ENCODE measurements at regions not wholly inside any gene's neighbourhood (a gene's known extent, or its start where the extent isn't known, plus 50 kb on each side); places are given as distances from the start of the nearest gene placed in this dataset.
"Not testable (repeated sequence)": the region's sequence is repeated elsewhere in the genome, so short reads cannot be mapped to it uniquely, and the experiment has no call there.

DNA sequence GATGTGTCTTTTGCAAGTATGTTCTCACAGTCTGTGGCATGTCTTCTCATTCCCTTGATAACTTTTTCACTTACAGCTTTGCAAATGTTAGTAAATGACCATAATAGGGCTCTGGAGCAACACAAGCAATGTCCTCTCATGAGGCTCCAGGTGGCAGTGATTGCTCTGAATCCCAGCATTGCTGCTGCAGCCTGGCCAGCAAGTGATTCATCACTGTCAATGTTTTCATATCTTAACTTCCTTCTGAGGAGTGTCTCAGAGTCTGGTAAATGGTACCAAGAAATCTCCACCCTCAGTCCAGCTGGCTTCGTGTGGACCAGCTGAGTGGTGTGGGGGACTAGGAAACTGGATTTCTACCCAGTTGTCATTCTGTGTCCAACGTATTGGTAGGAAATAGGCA, 139.6 kb downstream of the MYLK4 start:
- ATAC-seq (ENCODE audit: poor library complexity) = no peak
- intact Hi-C loops (cut with DNase I) = no loop called here

DNA sequence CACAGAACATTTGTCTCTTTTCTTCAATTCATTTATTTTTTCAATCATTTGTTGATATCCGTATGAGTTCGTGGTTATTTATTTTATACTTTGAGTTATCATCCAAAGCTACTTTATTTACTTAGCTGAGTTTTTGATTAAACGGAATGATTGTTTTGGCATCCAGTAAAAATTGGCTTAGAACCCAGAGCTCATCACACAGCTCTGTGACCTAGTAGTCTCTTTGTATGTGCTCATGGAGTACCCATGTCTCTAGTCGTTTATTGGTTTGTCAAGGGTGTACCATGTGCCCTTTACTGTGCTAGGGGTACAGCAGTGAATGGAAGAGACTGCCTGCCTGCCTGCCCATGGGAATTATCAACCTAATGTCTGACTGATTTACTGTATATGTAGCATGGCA, 142.2 kb downstream of the MYLK4 start:
- ATAC-seq (ENCODE audit: poor library complexity) = no peak
- intact Hi-C loops (cut with DNase I) = no loop called here
- DNase-seq = no peak

More for the DNA sequence above, 139.6 kb downstream of the MYLK4 start:
- DNase-seq = no peak

DNA sequence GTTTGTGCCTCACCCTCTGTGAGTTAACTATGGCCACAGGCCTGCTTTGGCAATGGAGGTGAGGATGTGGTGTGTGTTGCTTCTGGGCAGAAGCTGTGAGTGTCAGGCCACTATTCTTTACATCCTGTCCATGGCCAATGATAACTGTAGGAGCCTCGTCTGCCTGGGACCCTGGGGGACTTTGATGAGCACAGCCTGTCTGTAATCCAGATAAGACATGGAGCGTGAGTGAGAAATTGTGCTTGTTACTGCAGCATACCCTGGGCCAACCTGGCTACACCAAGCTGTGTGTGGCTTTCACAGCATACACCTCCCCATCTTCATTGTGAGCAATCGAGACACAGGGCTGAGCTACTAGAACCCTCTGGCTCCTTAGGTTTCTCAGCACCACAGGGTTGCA, 150.4 kb downstream of the MYLK4 start:
- intact Hi-C loops (cut with DNase I) = no loop called here
- no peak for DNase-seq
- ATAC-seq (ENCODE audit: poor library complexity) = no peak

DNA sequence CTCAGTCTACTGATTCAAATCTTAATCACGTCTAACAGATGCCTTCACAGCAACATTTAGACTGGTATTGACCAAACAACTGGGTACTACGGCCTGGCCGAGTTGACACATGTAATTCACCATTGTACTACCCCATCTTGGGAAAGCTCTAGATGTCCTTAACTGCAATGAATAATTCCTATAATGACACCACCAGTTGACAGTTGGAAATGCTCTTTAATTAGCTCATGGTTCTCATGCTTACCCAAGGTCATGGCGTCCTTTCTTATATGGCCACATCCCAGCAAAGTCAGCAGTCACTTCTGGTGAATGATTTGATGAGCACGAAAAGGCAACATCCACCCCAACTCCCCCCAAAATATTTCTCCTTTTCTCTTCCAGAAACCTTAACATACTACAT, 150.9 kb downstream of the MYLK4 start:
- no peak for DNase-seq
- intact Hi-C loops (cut with DNase I) = no loop called here
- peak; percentile 68 for ATAC-seq (ENCODE audit: poor library complexity)

DNA sequence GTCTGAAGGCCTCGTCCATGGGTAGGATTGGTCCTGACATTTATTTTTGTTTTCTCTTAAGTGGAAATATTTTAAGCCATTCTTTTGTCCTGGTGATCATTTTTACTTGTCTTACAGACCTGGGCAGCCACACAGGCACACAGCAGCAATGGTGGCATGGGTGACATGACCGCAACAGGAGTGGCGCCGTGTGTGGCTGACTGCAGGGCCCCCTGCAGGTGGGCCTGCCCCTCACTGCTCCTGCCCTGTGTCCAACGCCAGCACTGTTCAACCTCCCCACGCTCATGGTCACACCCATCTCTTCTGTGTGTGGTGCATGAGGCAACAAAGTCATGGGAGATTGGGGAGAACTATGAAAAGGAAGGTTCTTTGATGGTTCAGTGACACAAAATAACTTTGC, 151.9 kb downstream of the MYLK4 start:
- intact Hi-C loops (cut with DNase I) = no loop called here
- no peak for ATAC-seq (ENCODE audit: poor library complexity)
- DNase-seq = no peak

DNA sequence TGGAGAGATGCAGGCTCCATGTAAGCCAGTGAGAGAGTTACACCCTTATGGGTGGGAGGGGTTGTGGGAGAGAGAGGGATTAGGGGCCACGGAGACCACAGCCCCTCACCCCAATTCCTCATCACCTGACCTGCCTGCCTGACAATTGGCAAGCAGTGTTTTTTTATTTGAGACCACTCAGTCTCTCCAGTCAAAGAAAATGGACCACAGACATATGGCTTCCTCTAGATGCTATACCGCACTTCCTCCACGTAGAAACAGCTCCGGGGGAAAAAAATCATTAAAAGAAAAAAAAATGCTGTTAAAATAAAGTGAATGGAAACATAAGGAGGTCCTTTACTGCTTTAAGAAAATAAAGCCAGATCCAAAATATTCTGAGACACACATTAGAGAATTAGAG, 152.7 kb downstream of the MYLK4 start:
- ATAC-seq (ENCODE audit: poor library complexity) (no peak), DNase-seq (no peak)
- intact Hi-C loops (cut with DNase I) = no loop called here

DNA sequence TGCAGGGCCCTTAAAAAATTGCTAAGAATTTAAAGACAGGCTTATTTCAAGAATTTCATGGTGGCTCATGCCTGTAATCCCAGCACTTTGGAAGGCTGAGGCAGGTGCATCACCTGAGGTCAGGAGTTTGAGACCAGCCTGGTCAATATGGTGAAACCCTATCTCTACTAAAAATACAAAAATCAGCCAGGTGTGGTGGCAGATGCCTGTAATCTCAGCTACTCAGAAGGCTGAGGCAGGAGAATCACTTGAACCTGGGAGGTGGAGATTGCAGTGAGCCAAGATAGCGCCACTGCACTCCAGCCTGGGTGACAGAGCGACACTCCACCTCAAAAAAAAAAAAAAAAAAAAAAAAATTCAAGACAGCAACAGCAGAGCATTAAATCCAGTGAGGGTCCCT, 153.3 kb downstream of the MYLK4 start:
- not testable (repeated sequence) for DNase-seq; ATAC-seq (ENCODE audit: poor library complexity)

DNA sequence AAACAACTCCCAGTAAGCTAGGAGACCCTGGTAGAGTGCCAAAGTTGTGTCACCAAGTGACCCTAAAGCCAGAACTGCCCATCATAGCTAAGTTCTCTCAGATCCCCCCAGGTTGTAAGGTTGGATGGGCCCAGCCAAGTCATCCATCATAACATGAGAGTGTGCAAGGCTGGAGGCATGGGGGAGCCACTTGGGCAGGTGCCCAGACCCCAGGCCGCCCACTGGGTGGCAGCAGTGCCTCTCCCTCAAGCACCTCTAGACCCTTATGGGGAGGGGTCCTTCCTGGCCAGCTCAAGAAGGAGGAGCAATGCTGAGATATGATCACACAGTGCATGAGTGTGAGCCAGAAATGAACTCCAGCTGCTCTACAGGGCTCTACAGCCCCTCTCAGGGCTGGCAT, 154.5 kb downstream of the MYLK4 start:
- intact Hi-C loops (cut with DNase I) = no loop called here
- no peak for DNase-seq
- no peak for ATAC-seq (ENCODE audit: poor library complexity)

More for the DNA sequence above, 153.3 kb downstream of the MYLK4 start:
- intact Hi-C loops (cut with DNase I) = not testable (repeated sequence)

DNA sequence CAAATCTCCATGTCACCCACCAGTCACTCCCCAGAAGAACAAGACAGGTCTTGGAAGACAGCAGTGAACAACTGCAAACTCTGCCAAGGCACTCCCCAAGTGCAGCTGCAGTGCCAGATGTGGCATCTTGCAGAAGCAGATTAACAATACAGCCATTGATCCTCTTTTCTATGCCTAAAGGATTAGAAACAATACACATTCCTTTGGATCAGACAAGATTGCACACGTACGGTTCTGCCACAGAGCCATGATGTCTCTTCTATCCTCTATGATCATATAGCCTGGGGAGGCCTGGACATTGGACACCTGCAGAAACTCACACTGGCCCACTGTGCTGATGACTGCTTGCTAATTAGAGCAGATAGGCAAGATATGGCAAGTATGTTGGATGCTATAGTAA, 155.9 kb downstream of the MYLK4 start:
- ATAC-seq (ENCODE audit: poor library complexity) = no peak
- no peak for DNase-seq
- intact Hi-C loops (cut with DNase I) = no loop called here

DNA sequence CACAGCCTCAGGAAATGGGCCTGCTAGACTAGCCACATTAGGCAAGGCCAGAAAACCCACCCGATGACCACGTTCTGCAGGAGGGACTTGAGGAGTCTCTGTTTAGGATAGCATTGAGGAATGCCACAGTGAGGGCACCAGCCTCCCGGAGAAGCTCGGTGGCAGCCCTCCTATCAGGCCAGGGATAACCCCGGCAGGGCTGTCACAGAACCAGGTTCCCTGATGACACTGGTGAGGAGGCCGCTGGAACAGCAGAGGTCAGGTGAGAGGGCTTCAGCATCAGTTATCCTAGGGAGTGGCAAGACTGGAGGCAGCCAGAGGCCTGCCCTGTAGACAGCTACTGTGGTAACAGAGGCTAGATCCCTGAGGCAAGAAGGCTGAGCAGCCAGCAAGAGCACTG, 157.6 kb downstream of the MYLK4 start:
- intact Hi-C loops (cut with DNase I) = no loop called here
- ATAC-seq (ENCODE audit: poor library complexity) (no peak), DNase-seq (no peak)

DNA sequence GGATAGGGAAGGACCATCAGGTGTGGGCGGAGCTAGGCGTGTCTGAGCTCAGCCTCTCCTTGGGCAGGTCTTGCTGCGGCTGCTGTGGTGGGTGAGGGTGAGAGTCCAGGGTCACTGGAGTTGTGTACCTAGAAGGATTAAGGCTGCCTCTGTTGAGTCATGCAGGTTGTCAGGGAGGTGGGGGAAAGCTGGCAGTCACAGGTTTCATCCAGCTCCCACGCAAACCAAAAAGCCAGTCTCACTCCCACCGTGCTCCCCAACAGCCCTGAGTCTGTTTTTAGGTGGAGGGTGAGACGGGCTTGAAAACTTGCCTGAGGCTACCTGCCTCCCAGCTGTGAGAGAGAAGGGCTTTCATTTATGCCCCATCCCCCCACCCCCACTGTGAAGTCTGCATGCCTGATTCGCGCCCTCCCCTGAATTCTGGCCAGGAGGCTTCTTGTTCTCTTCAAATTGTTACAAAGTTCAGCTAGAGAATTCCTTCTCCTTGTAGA, 161.5 kb downstream of the MYLK4 start:
- intact Hi-C loops (cut with DNase I) = no loop called here

DNA sequence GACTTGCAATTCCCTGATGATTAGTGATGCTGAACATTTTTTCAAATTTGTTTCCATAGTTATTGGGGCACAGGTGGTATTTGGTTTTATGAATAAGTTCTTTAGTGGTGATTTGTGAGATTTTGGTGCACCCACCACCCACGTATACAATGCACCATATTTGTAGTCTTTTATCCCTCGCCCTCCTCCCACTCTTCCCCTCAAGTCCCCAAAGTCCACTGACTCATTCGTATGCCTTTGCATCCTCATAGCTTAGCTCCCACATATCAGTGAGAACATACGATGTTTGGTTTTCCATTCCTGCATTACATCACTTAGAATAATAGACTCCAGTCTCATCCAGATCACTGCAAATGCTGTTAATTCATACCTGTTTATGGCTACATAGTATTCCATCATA, 167.3 kb downstream of the MYLK4 start:
- intact Hi-C loops (cut with DNase I) = no loop called here
- ATAC-seq (ENCODE audit: poor library complexity) = no peak
- no peak for DNase-seq

More for the DNA sequence above, 161.5 kb downstream of the MYLK4 start:
- no peak for DNase-seq
- ATAC-seq (ENCODE audit: poor library complexity) = no peak

DNA sequence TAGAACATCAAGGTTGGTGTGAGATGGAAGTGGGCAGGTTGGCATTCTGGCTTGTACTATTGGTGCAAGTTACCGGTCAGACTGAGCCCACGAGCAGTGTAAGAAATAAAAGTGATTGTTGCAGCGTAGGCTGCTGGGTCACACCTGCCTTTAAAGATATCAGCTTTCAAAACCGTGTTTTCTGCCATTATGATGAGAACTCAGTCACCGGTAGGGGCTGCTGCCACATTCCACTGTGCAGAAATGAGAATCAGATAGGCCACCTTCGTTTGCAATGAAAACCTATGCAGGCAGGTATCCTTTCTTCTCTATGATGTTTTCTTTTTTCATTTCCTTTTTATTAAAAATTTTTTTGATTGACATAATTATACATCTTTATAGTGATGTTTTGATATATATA, 168.5 kb downstream of the MYLK4 start:
- no peak for ATAC-seq (ENCODE audit: poor library complexity)
- intact Hi-C loops (cut with DNase I) = no loop called here
- no peak for DNase-seq

DNA sequence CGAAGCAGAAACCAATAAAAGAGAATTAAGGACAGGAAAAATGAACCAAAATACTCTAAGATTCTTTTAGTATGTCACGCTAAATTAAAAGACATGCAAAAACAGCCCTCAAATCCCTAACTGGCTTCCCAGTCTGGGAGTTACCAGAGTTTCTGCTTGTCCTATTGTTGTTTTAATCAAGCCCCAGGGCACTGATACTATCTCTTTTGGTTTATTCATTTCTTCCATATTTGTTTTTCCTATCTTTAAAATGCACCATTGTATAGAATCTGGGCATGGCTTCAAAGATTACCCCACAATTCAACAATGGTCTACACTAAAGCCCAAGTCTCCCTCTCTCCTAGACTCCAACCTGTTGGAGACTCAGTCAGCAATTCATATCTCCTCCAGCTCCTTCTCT, 169.1 kb downstream of the MYLK4 start:
- ATAC-seq (ENCODE audit: poor library complexity) (no peak), DNase-seq (no peak)
- intact Hi-C loops (cut with DNase I) = no loop called here

DNA sequence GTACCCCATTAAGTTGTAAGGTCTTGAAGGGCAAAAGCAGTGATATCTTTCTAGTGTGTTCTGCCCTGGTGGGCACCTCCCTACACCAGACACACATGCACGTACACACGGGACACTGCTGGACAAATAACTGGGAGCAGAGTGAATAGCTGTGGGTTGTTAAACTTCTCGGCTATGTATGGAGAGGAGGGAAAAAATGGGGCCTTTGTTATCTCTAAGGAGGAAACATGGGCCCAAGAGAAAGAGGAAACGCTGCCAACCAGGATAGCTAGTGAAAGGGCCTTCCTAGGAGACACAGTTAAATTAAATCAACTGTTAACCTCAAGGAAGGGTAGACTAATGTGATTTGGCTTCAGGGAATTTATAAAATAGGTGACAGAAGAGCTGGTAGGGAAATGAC, 169.7 kb downstream of the MYLK4 start:
- intact Hi-C loops (cut with DNase I) = no loop called here
- DNase-seq (no peak), ATAC-seq (ENCODE audit: poor library complexity) (no peak)

DNA sequence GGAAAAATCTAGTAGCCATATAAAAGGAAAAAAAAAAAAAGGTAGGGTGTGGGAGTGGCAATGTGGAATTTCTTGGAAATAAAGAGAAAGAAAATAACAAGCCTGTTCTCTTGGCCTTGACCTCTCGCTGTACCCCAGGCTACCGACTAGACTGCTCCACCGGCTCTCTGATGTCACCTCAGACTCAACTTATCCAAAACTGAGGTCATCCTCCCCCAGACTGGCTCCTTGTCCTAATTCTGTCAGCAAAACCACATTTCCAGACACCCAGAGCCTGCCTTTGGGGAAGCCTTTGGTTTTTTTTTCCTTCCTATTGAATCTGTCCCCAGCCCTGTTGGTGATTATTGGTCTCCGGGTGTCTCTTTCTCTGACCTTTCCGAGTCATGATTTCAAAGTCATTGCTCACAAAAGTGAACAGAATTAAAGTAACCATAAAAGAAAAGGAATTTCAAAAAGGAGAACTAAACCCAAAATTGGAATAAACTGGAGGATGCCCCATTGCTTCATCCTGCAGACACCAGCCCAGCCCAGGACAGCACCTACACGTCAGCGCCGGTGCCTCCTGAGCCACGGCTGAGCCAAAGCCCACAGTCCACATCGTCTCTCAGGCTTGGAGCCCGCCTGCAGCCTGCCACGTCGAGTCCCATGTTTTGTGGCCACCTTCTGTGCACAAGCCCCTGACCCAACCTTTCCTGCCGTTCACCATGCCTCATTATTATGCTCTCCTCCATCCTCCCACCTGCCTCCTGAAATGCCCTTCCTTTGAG, 170.7 kb downstream of the MYLK4 start:
- DNase-seq (no peak), ATAC-seq (ENCODE audit: poor library complexity) (peak; percentile 18)
- intact Hi-C loops (cut with DNase I) = no loop called here

DNA sequence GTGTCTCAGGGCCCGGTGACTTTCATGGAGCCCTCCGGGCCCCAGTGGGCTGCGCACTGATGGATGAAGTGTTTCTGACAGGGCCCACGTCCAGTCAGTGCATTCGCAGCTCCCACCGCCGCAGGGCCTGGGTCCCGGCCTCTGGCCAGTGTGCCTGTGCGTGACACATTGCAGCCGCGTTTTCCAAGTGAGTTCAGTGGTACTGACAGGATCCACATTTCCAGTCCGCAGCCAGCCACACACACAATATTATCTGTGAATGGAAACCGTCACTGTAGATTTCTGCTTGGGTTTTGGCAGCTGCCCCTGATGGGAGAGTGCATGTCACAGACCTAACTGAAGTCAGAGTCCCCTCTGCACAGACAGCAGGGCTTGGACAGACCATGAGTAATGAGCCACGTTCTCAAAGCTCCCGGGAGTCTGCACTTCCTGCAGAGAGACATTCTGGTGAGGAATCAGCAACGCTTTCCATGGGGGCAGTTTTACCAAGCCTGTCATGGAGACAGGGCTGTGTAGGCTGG, 171.4 kb downstream of the MYLK4 start:
- intact Hi-C loops (cut with DNase I) = no loop called here
- ATAC-seq (ENCODE audit: poor library complexity) = peak; percentile 57
- peak; percentile 40 for DNase-seq

DNA sequence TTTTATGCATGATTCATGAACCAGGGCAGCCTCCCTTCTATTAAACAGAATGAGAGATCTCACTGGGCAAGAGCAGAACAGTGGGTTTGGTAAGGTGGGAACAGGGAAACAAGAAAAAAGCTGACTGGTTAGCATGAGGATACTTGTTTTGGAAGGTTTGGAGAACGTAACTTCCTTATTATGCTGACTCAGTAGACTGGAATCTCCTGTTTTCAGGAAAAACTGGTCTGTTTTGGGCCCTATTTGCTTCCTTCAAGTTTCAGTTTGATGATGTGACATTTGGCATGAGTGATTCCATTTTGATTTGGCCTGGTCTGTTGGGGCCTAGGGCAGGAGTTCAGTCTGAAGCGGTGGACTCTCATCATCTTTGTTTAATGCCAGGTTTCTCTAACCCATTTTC, 172.0 kb downstream of the MYLK4 start:
- DNase-seq (no peak), ATAC-seq (ENCODE audit: poor library complexity) (no peak)
- intact Hi-C loops (cut with DNase I) = no loop called here

DNA sequence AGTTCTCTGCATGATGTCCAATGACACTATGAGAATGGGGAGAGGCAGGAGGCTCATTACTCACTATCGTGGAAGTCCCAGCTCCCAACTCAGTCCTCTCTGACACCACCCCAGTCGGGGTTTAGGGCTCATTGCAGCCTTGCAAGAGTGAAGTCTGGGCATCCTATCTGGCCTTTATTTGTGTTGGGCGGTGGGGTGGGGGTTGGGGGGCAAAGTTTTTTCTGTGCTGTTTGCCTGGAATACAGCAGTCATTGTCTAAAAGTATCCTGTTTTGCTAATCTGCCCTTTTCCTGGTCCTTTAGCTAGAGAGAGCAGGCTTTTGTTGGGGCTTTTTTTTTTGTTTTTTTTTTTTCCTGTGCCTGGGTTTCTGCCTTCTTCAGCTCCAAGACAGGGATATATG, 174.2 kb downstream of the MYLK4 start:
- ATAC-seq (ENCODE audit: poor library complexity) (no peak), DNase-seq (no peak)
- intact Hi-C loops (cut with DNase I) = no loop called here

DNA sequence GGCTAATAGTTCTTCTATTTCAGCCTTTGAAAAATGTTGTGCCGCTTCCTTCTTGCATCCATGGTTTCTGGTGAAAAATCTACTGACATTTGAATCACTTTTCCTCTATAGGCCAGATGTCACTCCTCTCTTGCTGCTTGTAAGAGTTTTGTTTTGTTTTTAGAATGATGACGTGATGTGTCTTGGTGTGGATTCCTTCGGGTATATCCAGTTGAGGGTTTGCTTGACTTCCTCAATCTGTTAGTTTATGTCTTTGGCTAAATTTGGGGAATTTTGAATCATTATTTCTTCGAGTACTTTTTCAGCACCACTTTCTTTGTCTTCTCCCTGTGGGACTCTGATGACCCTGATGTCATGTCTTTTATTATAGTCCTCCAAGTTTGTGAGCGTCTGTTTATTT, 175.5 kb downstream of the MYLK4 start:
- intact Hi-C loops (cut with DNase I) = no loop called here
- DNase-seq (no peak), ATAC-seq (ENCODE audit: poor library complexity) (no peak)

DNA sequence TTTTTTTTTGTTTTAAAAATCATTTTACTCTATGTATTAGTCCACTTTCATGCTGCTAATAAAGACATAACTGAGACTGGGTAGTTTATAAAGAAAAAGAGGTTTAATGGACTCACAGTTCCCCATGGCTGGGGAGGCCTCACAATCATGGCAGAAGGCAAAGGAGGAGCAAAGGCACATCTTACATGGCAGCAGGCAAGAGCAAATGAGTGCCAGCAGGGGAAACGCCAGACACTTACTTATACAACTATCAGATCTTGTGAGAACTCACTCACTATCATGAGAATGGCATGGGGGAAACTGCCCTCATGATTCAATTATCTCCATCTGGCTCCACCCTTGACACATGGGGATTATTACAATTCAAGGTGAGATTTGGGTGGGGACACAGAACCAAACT, 181.3 kb downstream of the MYLK4 start:
- intact Hi-C loops (cut with DNase I); ATAC-seq (ENCODE audit: poor library complexity); DNase-seq: not testable (repeated sequence)
